K562 (cell line): ENCODE measurements at regions not wholly inside any gene's neighbourhood (a gene's known extent, or its start where the extent isn't known, plus 50 kb on each side); places are given as distances from the start of the nearest gene placed in this dataset.

ENCODE experiments used
- ATAC-seq: fragments of 200-7000 bp; cut with Tn5 transposase; 3 replicates; pipeline ENCODE4 v1.9.1; 2020; ENCODE audit warnings: moderate library complexity
- BruUV-seq: library from RNA; stranded (reverse); fragments of 400-500 nt; replicated peaks from 2 replicates; lab custom pipeline; 2021; lab: Mats Ljungman, UMichigan
- CTCF ChIA-PET: fragments of 300-600 bp; formaldehyde crosslinking; extraction: SDS; loops from one replicate; lab custom pipeline; 2021; ENCODE audit warnings: low intra/inter-chr PET ratio; lab: Yijun Ruan, JAX
- POLR2A ChIA-PET: fragments of 300-600, 350-650 bp; sonication (Branson Sonifier 250); formaldehyde crosslinking; extraction: SDS; loops from one replicate; lab custom pipeline; 2021; ENCODE audit warnings: antibody characterized with exemption, inconsistent platforms; lab: Yijun Ruan, JAX
- DNase-seq, 4 experiments: peaks; one replicate each; pipeline versions ENCODE4 v3.0.0 to v3.0.0-alpha.2; 2011 to 2018; ENCODE audit warnings: low spot score in 3 of 4, mixed read lengths in 3 of 4; ENCODE audit errors: extremely low read depth in 1 of 4
- FAIRE-seq: peaks from 2 replicates; lab custom pipeline; 2011; peaks lifted over from hg19 to GRCh38; lab: Jason Lieb, UNC
- H2AFZ ChIP-seq: 2 replicates; pipeline ENCODE4 v1.6.0; 2011; ENCODE audit warnings: low read depth, low read length, control low read depth, inconsistent platforms
- H3K27ac ChIP-seq: fragments of 200-600 bp; 3 replicates; pipeline ENCODE4 v1.8.0; 2011; ENCODE audit warnings: low read depth, mild to moderate bottlenecking, control low read depth, inconsistent platforms, low read length, moderate library complexity, mixed read lengths; ENCODE audit errors: extremely low read depth
- H3K27me3 ChIP-seq, 2 experiments: fragments of 300-600 bp in 1 of 2; 2 replicates in 1 of 2; 3 replicates in 1 of 2; pipeline versions ENCODE4 v1.6.0 to v1.8.0; 2011; ENCODE audit warnings: inconsistent platforms in 2 of 2, low read length in 2 of 2, mild to moderate bottlenecking in 1 of 2, mixed read lengths in 1 of 2, moderate library complexity in 1 of 2; ENCODE audit not compliant: control insufficient read depth in 2 of 2, insufficient read depth in 2 of 2
- H3K36me3 ChIP-seq: fragments of 300-600 bp; 3 replicates; pipeline ENCODE4 v1.8.0; 2011; ENCODE audit warnings: mild to moderate bottlenecking, low read length, inconsistent platforms; ENCODE audit not compliant: control insufficient read depth, insufficient read depth
- H3K4me1 ChIP-seq, 2 experiments: fragments of 200-600 bp in 1 of 2; replicated peaks in 1 of 2; 2 replicates in 1 of 2; 3 replicates in 1 of 2; pipeline versions ENCODE4 v1.5.1 to v1.8.0; 2011; ENCODE audit warnings: inconsistent platforms in 2 of 2, low read length in 2 of 2, mild to moderate bottlenecking in 1 of 2, mixed read lengths in 1 of 2, moderate library complexity in 1 of 2; ENCODE audit not compliant: control insufficient read depth in 2 of 2, insufficient read depth in 2 of 2
- H3K4me2 ChIP-seq: 2 replicates; pipeline ENCODE4 v1.6.1; 2011; ENCODE audit warnings: low read length, control low read depth, inconsistent platforms, mixed read lengths; ENCODE audit not compliant: insufficient read depth
- H3K4me3 ChIP-seq: fragments of 200-600 bp; sonication (generic), shearing (Covaris generic); 2 replicates; pipeline ENCODE4 v1.5.1; 2016; ENCODE audit warnings: control low read depth, inconsistent platforms
- H3K79me2 ChIP-seq: fragments of 200-600 bp; 3 replicates; pipeline ENCODE4 v1.8.0; 2011; ENCODE audit warnings: low read length, inconsistent platforms; ENCODE audit not compliant: control insufficient read depth, insufficient read depth
- H3K9ac ChIP-seq, 2 experiments: 2 replicates each; pipeline versions ENCODE4 v1.6.0 to v1.6.1; 2011; ENCODE audit warnings: low read depth in 2 of 2, low read length in 2 of 2, control low read depth in 1 of 2, inconsistent platforms in 1 of 2, mild to moderate bottlenecking in 1 of 2, mixed read lengths in 1 of 2; ENCODE audit not compliant: insufficient read depth in 1 of 2
- H3K9me1 ChIP-seq: one replicate; pipeline ENCODE4 v1.6.0; 2011; ENCODE audit warnings: inconsistent platforms, mild to moderate bottlenecking, low read length, moderate library complexity; ENCODE audit not compliant: control insufficient read depth, insufficient read depth
- H3K9me3 ChIP-seq: replicated peaks from 2 replicates; pipeline ENCODE4 v1.5.1; 2011; ENCODE audit warnings: low read depth, low read length, inconsistent platforms; ENCODE audit not compliant: control insufficient read depth, insufficient read depth
- H4K20me1 ChIP-seq: replicated peaks from 2 replicates; pipeline ENCODE4 v1.6.1; 2011; ENCODE audit warnings: low read length, inconsistent platforms, mixed read lengths; ENCODE audit not compliant: control insufficient read depth, insufficient read depth
- KAT7 ChIP-seq: sonication (generic); formaldehyde crosslinking; IDR thresholded peaks from 2 replicates; pipeline ENCODE4 v1.8.0; 2022; ENCODE audit warnings: missing genetic modification reagents, mild to moderate bottlenecking, borderline replicate concordance
- KLF1 ChIP-seq: fragments of 450-650 bp; IDR thresholded peaks from 2 replicates; pipeline ENCODE4 v1.6.1; 2016; ENCODE audit warnings: missing genetic modification characterization, missing compliant biosample characterization
- LCOR ChIP-seq: sonication (generic); formaldehyde crosslinking; IDR thresholded peaks from 2 replicates; pipeline ENCODE4 v1.8.0; 2022; ENCODE audit warnings: mild to moderate bottlenecking, missing genetic modification reagents
- SMARCE1 ChIP-seq: fragments of 450-650 bp; IDR thresholded peaks from 2 replicates; pipeline ENCODE4 v1.7.1; 2016; ENCODE audit warnings: mild to moderate bottlenecking
- WGBS: fragments of 100-300 bp; shearing (Covaris generic); methylation state at CpG from one replicate; pipeline ENCODE4 v1.1.6; 2016; ENCODE audit warnings: low coverage, mixed read lengths; ENCODE audit not compliant: insufficient coverage; ENCODE audit errors: missing lambda C conversion rate; 5-methylcytosine and 5-hydroxymethylcytosine counted together
- in situ Hi-C: fragments of 300-500 bp; cut with MboI; formaldehyde crosslinking; loops from 4 replicates; pipeline ENCODE4 v1.15.0; 2018; ENCODE audit warnings: inconsistent platforms, mixed read lengths
- intact Hi-C: fragments of 100-400 bp; cut with micrococcal nuclease; formaldehyde crosslinking; loops from 2 replicates; pipeline ENCODE4 v1.14.2; 2022
- TF ChIP-seq, protein P1 (sequence below): fragments of 150-350 bp; conservative IDR thresholded peaks from 2 replicates; pipeline ENCODE4 v1.6.1; 2014; ENCODE audit warnings: low read length
- TF ChIP-seq, protein P2 (sequence below): fragments of 250-450 bp; sonication (Bioruptor Pico); IDR thresholded peaks from 2 replicates; pipeline ENCODE4 v1.9.0; 2021; ENCODE audit warnings: mild to moderate bottlenecking, inconsistent platforms

DNA sequence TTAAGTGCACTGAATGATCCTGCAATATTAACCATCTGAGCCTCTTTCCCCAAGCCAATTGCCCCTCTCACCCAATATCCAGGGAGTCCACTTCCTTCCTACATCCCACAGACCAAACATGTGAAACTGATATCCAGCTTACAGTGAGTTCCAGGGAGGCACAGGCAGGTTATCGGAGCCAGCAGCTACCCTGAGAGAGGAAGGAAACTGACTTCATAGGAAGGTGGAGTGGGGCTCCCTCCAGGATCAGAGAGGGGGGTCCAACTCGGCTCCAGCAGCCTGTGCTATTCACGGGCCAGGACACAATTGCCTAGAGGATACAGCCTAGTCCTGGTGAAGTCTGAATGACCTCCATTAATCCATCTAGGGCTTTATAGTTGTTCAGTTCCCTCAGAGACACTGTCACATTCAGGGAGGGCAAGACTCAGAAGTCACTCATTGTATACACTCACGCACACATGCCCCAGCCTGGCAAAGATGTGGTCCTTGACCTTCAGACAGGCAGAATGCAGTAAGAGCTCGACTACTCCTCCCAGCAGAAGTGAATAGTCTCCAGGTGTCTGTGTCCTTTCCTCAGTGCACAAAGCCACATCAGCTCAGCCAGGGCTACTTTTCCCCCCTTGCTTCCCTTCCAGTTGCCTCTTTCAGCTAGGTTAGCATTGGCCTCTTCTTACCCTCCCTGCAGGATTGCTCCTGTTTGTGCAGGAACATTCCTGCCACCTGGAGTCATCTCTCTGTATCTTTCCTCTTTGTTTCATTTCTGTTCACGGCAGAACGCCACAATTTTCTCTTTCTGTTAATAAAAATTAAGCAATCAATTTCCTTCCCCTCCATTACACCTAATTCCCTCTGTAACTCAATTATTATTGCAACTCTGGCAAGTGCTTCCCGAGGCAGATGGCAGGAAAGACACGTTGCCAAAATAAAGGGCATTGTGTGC lies 501.7 kb downstream of the ARHGEF28 start:
- no peaks in the 10 kb centered on the region for H3K79me2 ChIP-seq
- intact Hi-C loops (no loop called here), in situ Hi-C loops (no loop called here)
- CTCF ChIA-PET, result no interaction called here
- POLR2A ChIA-PET, result interaction anchor here (0.9 to 1.0 kb wide), 2 partner anchors 8 to 11 kb away, joined by 3 read pairs; no protein-coding TSS in a partner anchor
- no peaks in the 10 kb centered on the region for H3K9me3 ChIP-seq
- no peak overlapping the region for H3K9ac ChIP-seq
- H3K27ac ChIP-seq, result no peak overlapping the region
- no peaks in the 10 kb centered on the region for H4K20me1 ChIP-seq
- H3K27me3 ChIP-seq, result peaks cover 0 to 9% of the 10 kb centered on the region in 2 experiments; a peak in 2 of 5 replicates
- no peak overlapping the region for H2AFZ ChIP-seq
- no TSS peak for BruUV-seq
- H3K9me1 ChIP-seq, result no peaks in the 10 kb centered on the region
- no peak overlapping the region for H3K4me2 ChIP-seq
- no peak for ATAC-seq
- H3K4me3 ChIP-seq, result no peak overlapping the region
- WGBS, result 0% methylated on average over 8 of the region's 9 CpGs
- H3K4me1 ChIP-seq, result no peaks in the 10 kb centered on the region
- TF ChIP-seq KLF1, result no peak
- TF ChIP-seq SMARCE1, result no peak
- no peak for TF ChIP-seq LCOR
- TF ChIP-seq, protein P1, sequence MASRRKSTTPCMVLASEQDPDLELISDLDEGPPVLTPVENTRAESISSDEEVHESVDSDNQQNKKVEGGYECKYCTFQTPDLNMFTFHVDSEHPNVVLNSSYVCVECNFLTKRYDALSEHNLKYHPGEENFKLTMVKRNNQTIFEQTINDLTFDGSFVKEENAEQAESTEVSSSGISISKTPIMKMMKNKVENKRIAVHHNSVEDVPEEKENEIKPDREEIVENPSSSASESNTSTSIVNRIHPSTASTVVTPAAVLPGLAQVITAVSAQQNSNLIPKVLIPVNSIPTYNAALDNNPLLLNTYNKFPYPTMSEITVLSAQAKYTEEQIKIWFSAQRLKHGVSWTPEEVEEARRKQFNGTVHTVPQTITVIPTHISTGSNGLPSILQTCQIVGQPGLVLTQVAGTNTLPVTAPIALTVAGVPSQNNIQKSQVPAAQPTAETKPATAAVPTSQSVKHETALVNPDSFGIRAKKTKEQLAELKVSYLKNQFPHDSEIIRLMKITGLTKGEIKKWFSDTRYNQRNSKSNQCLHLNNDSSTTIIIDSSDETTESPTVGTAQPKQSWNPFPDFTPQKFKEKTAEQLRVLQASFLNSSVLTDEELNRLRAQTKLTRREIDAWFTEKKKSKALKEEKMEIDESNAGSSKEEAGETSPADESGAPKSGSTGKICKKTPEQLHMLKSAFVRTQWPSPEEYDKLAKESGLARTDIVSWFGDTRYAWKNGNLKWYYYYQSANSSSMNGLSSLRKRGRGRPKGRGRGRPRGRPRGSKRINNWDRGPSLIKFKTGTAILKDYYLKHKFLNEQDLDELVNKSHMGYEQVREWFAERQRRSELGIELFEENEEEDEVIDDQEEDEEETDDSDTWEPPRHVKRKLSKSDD, result no peak
- TF ChIP-seq, protein P2, sequence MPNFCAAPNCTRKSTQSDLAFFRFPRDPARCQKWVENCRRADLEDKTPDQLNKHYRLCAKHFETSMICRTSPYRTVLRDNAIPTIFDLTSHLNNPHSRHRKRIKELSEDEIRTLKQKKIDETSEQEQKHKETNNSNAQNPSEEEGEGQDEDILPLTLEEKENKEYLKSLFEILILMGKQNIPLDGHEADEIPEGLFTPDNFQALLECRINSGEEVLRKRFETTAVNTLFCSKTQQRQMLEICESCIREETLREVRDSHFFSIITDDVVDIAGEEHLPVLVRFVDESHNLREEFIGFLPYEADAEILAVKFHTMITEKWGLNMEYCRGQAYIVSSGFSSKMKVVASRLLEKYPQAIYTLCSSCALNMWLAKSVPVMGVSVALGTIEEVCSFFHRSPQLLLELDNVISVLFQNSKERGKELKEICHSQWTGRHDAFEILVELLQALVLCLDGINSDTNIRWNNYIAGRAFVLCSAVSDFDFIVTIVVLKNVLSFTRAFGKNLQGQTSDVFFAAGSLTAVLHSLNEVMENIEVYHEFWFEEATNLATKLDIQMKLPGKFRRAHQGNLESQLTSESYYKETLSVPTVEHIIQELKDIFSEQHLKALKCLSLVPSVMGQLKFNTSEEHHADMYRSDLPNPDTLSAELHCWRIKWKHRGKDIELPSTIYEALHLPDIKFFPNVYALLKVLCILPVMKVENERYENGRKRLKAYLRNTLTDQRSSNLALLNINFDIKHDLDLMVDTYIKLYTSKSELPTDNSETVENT (CRISPR knock-in tag), result no peak
- TF ChIP-seq KAT7 (CRISPR knock-in tag), result no peak
- TF ChIP-seq, all 486 proteins: peak for 0
- FAIRE-seq, result no peak
- no peak for DNase-seq
- no peaks in the 10 kb centered on the region for H3K36me3 ChIP-seq
